ENCODE measurements at regions not wholly inside any gene's neighbourhood (a gene's known extent, or its start where the extent isn't known, plus 50 kb on each side); places are given as distances from the start of the nearest gene placed in this dataset.

DNA sequence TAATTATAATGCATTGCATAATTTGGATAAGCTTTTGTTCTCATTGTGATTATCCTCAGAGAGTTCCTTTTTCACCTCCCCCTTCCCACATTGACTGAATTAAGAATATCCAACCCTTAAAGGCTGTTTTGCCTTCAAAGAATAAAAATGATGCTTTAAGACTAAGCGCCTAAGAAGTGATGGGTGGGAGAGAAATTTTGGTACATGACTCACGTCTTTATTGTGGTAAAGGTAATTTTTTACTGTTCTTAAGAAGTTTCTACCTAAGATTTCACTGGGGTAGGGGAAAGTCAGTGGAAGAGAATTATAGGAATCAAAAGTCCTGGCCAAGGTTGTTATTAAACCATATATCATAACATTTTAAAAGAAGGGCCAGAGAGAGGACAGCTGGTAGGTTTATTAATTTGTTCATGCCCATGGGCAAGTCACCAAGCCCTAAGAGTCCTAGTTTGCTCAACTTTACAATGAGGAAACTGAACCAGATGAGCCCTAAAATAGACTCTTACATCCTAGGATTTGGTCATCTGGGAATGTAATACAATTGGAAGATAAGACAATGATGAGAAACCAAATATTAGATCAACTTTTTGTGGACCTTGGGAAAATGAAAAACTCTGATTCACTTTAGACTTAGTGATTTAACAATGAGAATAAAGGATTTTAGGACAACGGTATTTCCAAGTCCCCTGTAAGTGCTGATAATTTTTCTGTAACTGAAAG lies 101.1 kb upstream of the RASGRP1 start:
- Histone ChIP-seq H3K9me3 (ENCODE audit: low read length) (no peaks in the 10 kb centered on the region), H3K36me3 (ENCODE audit: insufficient read depth, low read length) (no peaks in the 10 kb centered on the region), H3K4me2 (ENCODE audit: low read length) (no peak overlapping the region), H3K9ac (ENCODE audit: low read length) (no peak overlapping the region), H3K4me3 (ENCODE audit: low read length) (no peak overlapping the region), H3K9me2 (ENCODE audit: insufficient read depth, low read length) (no peaks in the 10 kb centered on the region), H3K79me2 (replicated peaks; ENCODE audit: insufficient read depth, low read length) (no peaks in the 10 kb centered on the region), H3F3A (ENCODE audit: insufficient read depth, low read length, poor library complexity, severe bottlenecking) (no peaks in the 10 kb centered on the region), H2AFZ (ENCODE audit: low read depth, low read length) (no peak overlapping the region), H3K27ac (ENCODE audit: low read length) (no peak overlapping the region), H4K20me1 (ENCODE audit: insufficient read depth) (no peaks in the 10 kb centered on the region), H3K27me3 (ENCODE audit: insufficient read depth, low read depth, low read length) (no peaks in the 10 kb centered on the region)
- TF ChIP-seq, protein P1, sequence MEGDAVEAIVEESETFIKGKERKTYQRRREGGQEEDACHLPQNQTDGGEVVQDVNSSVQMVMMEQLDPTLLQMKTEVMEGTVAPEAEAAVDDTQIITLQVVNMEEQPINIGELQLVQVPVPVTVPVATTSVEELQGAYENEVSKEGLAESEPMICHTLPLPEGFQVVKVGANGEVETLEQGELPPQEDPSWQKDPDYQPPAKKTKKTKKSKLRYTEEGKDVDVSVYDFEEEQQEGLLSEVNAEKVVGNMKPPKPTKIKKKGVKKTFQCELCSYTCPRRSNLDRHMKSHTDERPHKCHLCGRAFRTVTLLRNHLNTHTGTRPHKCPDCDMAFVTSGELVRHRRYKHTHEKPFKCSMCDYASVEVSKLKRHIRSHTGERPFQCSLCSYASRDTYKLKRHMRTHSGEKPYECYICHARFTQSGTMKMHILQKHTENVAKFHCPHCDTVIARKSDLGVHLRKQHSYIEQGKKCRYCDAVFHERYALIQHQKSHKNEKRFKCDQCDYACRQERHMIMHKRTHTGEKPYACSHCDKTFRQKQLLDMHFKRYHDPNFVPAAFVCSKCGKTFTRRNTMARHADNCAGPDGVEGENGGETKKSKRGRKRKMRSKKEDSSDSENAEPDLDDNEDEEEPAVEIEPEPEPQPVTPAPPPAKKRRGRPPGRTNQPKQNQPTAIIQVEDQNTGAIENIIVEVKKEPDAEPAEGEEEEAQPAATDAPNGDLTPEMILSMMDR (IDR thresholded peaks at IDR 0.05; ENCODE audit: poor library complexity, severe bottlenecking), result no peak
- TF ChIP-seq TAF1 (IDR thresholded peaks at IDR 0.05; ENCODE audit: low read depth) (no peak), MXI1 (conservative IDR thresholded peaks at IDR 0.05; ENCODE audit: poor library complexity, severe bottlenecking) (no peak), POLR2AphosphoS5 (IDR thresholded peaks at IDR 0.05) (no peak), RAD21 (conservative IDR thresholded peaks at IDR 0.05) (no peak), EZH2 (IDR thresholded peaks at IDR 0.05; ENCODE audit: borderline replicate concordance, insufficient read depth, low read length, poor library complexity, severe bottlenecking) (no peak), SMC3 (conservative IDR thresholded peaks at IDR 0.05; ENCODE audit: poor library complexity) (no peak), EP300 (conservative IDR thresholded peaks at IDR 0.05; ENCODE audit: poor library complexity, severe bottlenecking) (no peak)
- TF ChIP-seq, protein P2, sequence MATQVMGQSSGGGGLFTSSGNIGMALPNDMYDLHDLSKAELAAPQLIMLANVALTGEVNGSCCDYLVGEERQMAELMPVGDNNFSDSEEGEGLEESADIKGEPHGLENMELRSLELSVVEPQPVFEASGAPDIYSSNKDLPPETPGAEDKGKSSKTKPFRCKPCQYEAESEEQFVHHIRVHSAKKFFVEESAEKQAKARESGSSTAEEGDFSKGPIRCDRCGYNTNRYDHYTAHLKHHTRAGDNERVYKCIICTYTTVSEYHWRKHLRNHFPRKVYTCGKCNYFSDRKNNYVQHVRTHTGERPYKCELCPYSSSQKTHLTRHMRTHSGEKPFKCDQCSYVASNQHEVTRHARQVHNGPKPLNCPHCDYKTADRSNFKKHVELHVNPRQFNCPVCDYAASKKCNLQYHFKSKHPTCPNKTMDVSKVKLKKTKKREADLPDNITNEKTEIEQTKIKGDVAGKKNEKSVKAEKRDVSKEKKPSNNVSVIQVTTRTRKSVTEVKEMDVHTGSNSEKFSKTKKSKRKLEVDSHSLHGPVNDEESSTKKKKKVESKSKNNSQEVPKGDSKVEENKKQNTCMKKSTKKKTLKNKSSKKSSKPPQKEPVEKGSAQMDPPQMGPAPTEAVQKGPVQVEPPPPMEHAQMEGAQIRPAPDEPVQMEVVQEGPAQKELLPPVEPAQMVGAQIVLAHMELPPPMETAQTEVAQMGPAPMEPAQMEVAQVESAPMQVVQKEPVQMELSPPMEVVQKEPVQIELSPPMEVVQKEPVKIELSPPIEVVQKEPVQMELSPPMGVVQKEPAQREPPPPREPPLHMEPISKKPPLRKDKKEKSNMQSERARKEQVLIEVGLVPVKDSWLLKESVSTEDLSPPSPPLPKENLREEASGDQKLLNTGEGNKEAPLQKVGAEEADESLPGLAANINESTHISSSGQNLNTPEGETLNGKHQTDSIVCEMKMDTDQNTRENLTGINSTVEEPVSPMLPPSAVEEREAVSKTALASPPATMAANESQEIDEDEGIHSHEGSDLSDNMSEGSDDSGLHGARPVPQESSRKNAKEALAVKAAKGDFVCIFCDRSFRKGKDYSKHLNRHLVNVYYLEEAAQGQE (IDR thresholded peaks at IDR 0.05; ENCODE audit: borderline replicate concordance), result no peak

DNA sequence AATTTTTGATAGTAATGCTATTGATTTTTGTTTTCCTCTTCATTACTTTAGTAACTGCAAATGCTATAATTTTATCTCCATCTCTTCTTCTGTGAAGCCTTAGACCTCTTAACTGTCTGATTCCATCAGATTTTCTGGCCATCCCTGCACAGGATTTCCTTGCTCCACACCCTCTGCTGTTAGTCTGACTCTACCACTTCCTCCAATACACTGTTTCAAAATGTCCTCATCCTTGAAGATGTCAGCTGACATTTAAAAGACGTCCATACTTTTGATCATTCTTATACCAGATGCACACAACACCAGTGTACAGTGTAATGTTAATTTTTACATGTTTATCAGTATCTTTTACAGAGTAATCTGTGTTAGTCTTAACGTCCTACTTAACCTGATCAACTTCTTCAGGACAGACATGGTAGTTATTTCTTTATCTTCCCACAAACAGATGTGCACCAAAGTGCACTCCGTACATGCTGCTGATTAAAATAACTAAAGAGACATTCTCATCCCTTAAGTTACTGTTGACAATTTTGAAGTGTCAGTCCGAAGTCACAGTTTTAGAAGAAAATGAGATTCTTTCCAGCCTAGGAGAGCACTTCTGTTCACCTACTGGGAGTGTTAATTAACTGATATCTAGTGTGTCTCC lies 102.4 kb upstream of the RASGRP1 start:
- Histone ChIP-seq H3K27me3 (ENCODE audit: insufficient read depth, low read depth, low read length) (peaks cover 4% of the 10 kb centered on the region), H3K27ac (ENCODE audit: low read length) (no peak overlapping the region), H2AFZ (ENCODE audit: low read depth, low read length) (no peak overlapping the region), H4K20me1 (ENCODE audit: insufficient read depth) (no peaks in the 10 kb centered on the region), H3K4me2 (ENCODE audit: low read length) (no peak overlapping the region), H3K4me3 (ENCODE audit: low read length) (no peak overlapping the region), H3K79me2 (replicated peaks; ENCODE audit: insufficient read depth, low read length) (no peaks in the 10 kb centered on the region), H3F3A (ENCODE audit: insufficient read depth, low read length, poor library complexity, severe bottlenecking) (no peaks in the 10 kb centered on the region), H3K9me2 (ENCODE audit: insufficient read depth, low read length) (no peaks in the 10 kb centered on the region), H3K36me3 (ENCODE audit: insufficient read depth, low read length) (no peaks in the 10 kb centered on the region), H3K9me3 (ENCODE audit: low read length) (no peaks in the 10 kb centered on the region), H3K9ac (ENCODE audit: low read length) (no peak overlapping the region)
- TF ChIP-seq TAF1 (IDR thresholded peaks at IDR 0.05; ENCODE audit: low read depth), result no peak
- TF ChIP-seq EP300 (conservative IDR thresholded peaks at IDR 0.05; ENCODE audit: poor library complexity, severe bottlenecking), result no peak
- TF ChIP-seq SMC3 (conservative IDR thresholded peaks at IDR 0.05; ENCODE audit: poor library complexity), result no peak
